ENCODE measurements at regions not wholly inside any gene's neighbourhood (a gene's known extent, or its start where the extent isn't known, plus 50 kb on each side); places are given as distances from the start of the nearest gene placed in this dataset.

GRCh38 chr11:134582770-134583095 is 170.7 kb upstream of the B3GAT1 start:
- Histone ChIP-seq H3K27ac (ENCODE audit: low read depth, low read length, poor library complexity, severe bottlenecking) (no peak overlapping the region), H3K9me3 (ENCODE audit: low read length) (no peaks in the 10 kb centered on the region), H3K4me2 (ENCODE audit: low read length) (no peak overlapping the region), H3K36me3 (ENCODE audit: insufficient read depth, low read length) (no peaks in the 10 kb centered on the region), H3F3A (ENCODE audit: insufficient read depth, low read length) (no peaks in the 10 kb centered on the region), H4K20me1 (ENCODE audit: insufficient read depth, low read length) (no peaks in the 10 kb centered on the region), H2AFZ (ENCODE audit: low read length) (no peak overlapping the region), H3K27me3 (ENCODE audit: insufficient read depth, low read length) (no peaks in the 10 kb centered on the region), H3K79me2 (ENCODE audit: insufficient read depth, low read length) (no peaks in the 10 kb centered on the region), H3K4me1 (ENCODE audit: insufficient read depth, low read length, severe bottlenecking) (no peaks in the 10 kb centered on the region), H3K9me2 (ENCODE audit: low read depth, low read length) (no peaks in the 10 kb centered on the region), H3K9ac (ENCODE audit: low read length) (no peak overlapping the region), H3K4me3 (ENCODE audit: low read depth, low read length, poor library complexity, severe bottlenecking) (no peak overlapping the region)
- TF ChIP-seq, protein P1, sequence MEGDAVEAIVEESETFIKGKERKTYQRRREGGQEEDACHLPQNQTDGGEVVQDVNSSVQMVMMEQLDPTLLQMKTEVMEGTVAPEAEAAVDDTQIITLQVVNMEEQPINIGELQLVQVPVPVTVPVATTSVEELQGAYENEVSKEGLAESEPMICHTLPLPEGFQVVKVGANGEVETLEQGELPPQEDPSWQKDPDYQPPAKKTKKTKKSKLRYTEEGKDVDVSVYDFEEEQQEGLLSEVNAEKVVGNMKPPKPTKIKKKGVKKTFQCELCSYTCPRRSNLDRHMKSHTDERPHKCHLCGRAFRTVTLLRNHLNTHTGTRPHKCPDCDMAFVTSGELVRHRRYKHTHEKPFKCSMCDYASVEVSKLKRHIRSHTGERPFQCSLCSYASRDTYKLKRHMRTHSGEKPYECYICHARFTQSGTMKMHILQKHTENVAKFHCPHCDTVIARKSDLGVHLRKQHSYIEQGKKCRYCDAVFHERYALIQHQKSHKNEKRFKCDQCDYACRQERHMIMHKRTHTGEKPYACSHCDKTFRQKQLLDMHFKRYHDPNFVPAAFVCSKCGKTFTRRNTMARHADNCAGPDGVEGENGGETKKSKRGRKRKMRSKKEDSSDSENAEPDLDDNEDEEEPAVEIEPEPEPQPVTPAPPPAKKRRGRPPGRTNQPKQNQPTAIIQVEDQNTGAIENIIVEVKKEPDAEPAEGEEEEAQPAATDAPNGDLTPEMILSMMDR (IDR thresholded peaks at IDR 0.05; ENCODE audit: low read length) = no peak
- TF ChIP-seq EZH2 (IDR thresholded peaks at IDR 0.05; ENCODE audit: borderline replicate concordance, low read length) = no peak

- Histone ChIP-seq H3K79me2 (ENCODE audit: insufficient read depth, low read length) (no peaks in the 10 kb centered on the region), H3K9me3 (ENCODE audit: low read length) (no peaks in the 10 kb centered on the region), H3F3A (ENCODE audit: insufficient read depth, low read length) (no peaks in the 10 kb centered on the region), H3K9me2 (ENCODE audit: low read depth, low read length) (no peaks in the 10 kb centered on the region), H3K9ac (ENCODE audit: low read length) (no peak overlapping the region), H4K20me1 (ENCODE audit: insufficient read depth, low read length) (no peaks in the 10 kb centered on the region), H3K36me3 (ENCODE audit: insufficient read depth, low read length) (no peaks in the 10 kb centered on the region), H3K4me3 (ENCODE audit: low read depth, low read length, poor library complexity, severe bottlenecking) (no peak overlapping the region), H3K27ac (ENCODE audit: low read depth, low read length, poor library complexity, severe bottlenecking) (no peak overlapping the region), H3K27me3 (ENCODE audit: insufficient read depth, low read length) (no peaks in the 10 kb centered on the region), H2AFZ (ENCODE audit: low read length) (no peak overlapping the region), H3K4me2 (ENCODE audit: low read length) (no peak overlapping the region), H3K4me1 (ENCODE audit: insufficient read depth, low read length, severe bottlenecking) (no peaks in the 10 kb centered on the region)
- no peak for TF ChIP-seq EZH2 (IDR thresholded peaks at IDR 0.05; ENCODE audit: borderline replicate concordance, low read length)
- TF ChIP-seq, protein P1 (IDR thresholded peaks at IDR 0.05; ENCODE audit: low read length) = no peak
These were observed 170.1 kb upstream of the B3GAT1 start for GRCh38 chr11:134581966-134582769.

- H3K9ac ChIP-seq (ENCODE audit: low read length) = no peak overlapping the region
- H3K4me1 ChIP-seq (ENCODE audit: insufficient read depth, low read length, severe bottlenecking) = no peaks in the 10 kb centered on the region
- no peak overlapping the region for H3K4me3 ChIP-seq (ENCODE audit: low read depth, low read length, poor library complexity, severe bottlenecking)
- H3K27me3 ChIP-seq (ENCODE audit: insufficient read depth, low read length) = no peaks in the 10 kb centered on the region
- H3K36me3 ChIP-seq (ENCODE audit: insufficient read depth, low read length) = no peaks in the 10 kb centered on the region
- H3K27ac ChIP-seq (ENCODE audit: low read depth, low read length, poor library complexity, severe bottlenecking) = no peak overlapping the region
- H3F3A ChIP-seq (ENCODE audit: insufficient read depth, low read length) = no peaks in the 10 kb centered on the region
- H4K20me1 ChIP-seq (ENCODE audit: insufficient read depth, low read length) = no peaks in the 10 kb centered on the region
- H3K9me3 ChIP-seq (ENCODE audit: low read length) = no peaks in the 10 kb centered on the region
- TF ChIP-seq EZH2 (IDR thresholded peaks at IDR 0.05; ENCODE audit: borderline replicate concordance, low read length) = no peak
- TF ChIP-seq, protein P1 (IDR thresholded peaks at IDR 0.05; ENCODE audit: low read length) = no peak
- H3K79me2 ChIP-seq (ENCODE audit: insufficient read depth, low read length) = no peaks in the 10 kb centered on the region
- no peak overlapping the region for H2AFZ ChIP-seq (ENCODE audit: low read length)
- H3K4me2 ChIP-seq (ENCODE audit: low read length) = no peak overlapping the region
- no peaks in the 10 kb centered on the region for H3K9me2 ChIP-seq (ENCODE audit: low read depth, low read length)
These were observed 169.1 kb upstream of the B3GAT1 start for GRCh38 chr11:134581121-134581626.

Data from OCI-LY1 (cell line).